Myocyte (in vitro differentiated cells): ENCODE measurements at regions not wholly inside any gene's neighbourhood (a gene's known extent, or its start where the extent isn't known, plus 50 kb on each side); places are given as distances from the start of the nearest gene placed in this dataset.

Experiments
- DNase-seq: peaks from one replicate; pipeline ENCODE4 v3.0.0-alpha.2; 2012; ENCODE audit warnings: low read depth

GRCh38 chr4:106681381-106681921 lies 312.9 kb upstream of the GIMD1 start:
- no peak for DNase-seq

- no peak for DNase-seq
These were observed 310.5 kb upstream of the GIMD1 start for GRCh38 chr4:106679063-106679462.

- DNase-seq: no peak
These were observed 308.6 kb upstream of the GIMD1 start for GRCh38 chr4:106677213-106677612.

GRCh38 chr4:106676173-106676921 lies 307.8 kb upstream of the GIMD1 start:
- DNase-seq: peak; percentile 32

- no peak for DNase-seq
These were observed 303.1 kb upstream of the GIMD1 start for GRCh38 chr4:106671716-106672115.

GRCh38 chr4:106670976-106671375 lies 302.4 kb upstream of the GIMD1 start:
- DNase-seq: no peak

- no peak for DNase-seq
These were observed 290.8 kb upstream of the GIMD1 start for GRCh38 chr4:106659371-106659770.

GRCh38 chr4:106652095-106652494 lies 283.5 kb upstream of the GIMD1 start:
- no peak for DNase-seq

GRCh38 chr4:106650701-106651100 lies 282.1 kb upstream of the GIMD1 start:
- no peak for DNase-seq

GRCh38 chr4:106647451-106647850 lies 278.9 kb upstream of the GIMD1 start:
- DNase-seq: no peak

- no peak for DNase-seq
These were observed 260.7 kb upstream of the GIMD1 start for GRCh38 chr4:106629268-106629625.

- DNase-seq: no peak
These were observed 260.1 kb upstream of the GIMD1 start for GRCh38 chr4:106628586-106629267.

GRCh38 chr4:106627051-106627450 lies 258.5 kb upstream of the GIMD1 start:
- DNase-seq: no peak

- DNase-seq: no peak
These were observed 256.1 kb upstream of the GIMD1 start for GRCh38 chr4:106624671-106625070.

GRCh38 chr4:106618956-106619355 lies 250.4 kb upstream of the GIMD1 start:
- DNase-seq: peak; percentile 51

GRCh38 chr4:106615961-106616360 lies 247.4 kb upstream of the GIMD1 start:
- DNase-seq: no peak

- no peak for DNase-seq
These were observed 246.9 kb upstream of the GIMD1 start for GRCh38 chr4:106615410-106615945.

- DNase-seq: no peak
These were observed 245.9 kb upstream of the GIMD1 start for GRCh38 chr4:106614441-106614840.

GRCh38 chr4:106609917-106610316 lies 241.3 kb upstream of the GIMD1 start:
- DNase-seq: no peak

- no peak for DNase-seq
These were observed 239.0 kb upstream of the GIMD1 start for GRCh38 chr4:106607558-106607957.

- DNase-seq: no peak
These were observed 235.9 kb upstream of the GIMD1 start for GRCh38 chr4:106604319-106605051.

GRCh38 chr4:106603471-106603870 lies 234.9 kb upstream of the GIMD1 start:
- DNase-seq: no peak
